HG03060 (cell line): ENCODE measurements at regions not wholly inside any gene's neighbourhood (a gene's known extent, or its start where the extent isn't known, plus 50 kb on each side); places are given as distances from the start of the nearest gene placed in this dataset.
"Not testable (repeated sequence)": the region's sequence is repeated elsewhere in the genome, so short reads cannot be mapped to it uniquely, and the experiment has no call there.

Experiments used
- ATAC-seq: cut with Tn5 transposase; IDR thresholded peaks from one replicate; pipeline ENCODE4 v1.9.1; 2021; ENCODE audit warnings: low read depth, moderate number of reproducible peaks; ENCODE audit not compliant: unreplicated experiment

DNA sequence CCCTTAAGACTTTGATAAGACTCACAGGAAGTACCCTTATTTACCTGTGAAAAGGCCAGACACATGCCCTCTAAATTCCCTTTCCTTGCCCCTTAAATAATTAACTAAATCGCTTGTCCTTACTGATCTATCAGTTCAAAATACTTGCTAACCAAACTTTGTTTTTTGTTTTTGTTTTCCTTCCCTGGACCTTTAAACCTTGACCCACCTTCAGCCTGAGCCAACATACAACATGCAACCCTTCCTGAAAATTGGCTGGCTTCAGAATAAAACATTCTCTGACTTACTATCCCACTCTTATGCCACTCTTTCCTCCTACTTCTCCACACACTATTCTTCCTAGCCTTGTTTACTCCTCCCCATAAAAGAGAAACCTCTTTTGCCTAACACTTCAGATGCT lies 448.1 kb upstream of the TRAM1L1 start:
- ATAC-seq: no peak

DNA sequence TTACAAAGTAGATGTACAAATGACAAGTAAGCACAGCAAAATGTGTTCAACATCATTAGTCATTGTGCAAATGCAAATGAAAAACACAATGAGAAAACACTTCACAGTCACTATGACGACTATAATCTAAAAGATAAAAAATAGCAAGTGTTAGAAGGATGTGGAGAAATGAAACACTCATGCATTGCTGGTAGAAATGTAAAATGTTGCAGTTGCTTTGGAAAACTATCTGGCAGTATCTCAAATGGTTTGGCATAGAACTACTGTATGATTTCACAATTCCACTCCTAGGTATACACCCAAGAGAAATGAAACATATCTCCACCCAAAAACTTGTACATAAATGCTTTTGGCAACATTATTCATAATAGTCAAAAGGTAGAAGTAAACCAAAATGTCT lies 459.7 kb upstream of the TRAM1L1 start:
- no peak for ATAC-seq

DNA sequence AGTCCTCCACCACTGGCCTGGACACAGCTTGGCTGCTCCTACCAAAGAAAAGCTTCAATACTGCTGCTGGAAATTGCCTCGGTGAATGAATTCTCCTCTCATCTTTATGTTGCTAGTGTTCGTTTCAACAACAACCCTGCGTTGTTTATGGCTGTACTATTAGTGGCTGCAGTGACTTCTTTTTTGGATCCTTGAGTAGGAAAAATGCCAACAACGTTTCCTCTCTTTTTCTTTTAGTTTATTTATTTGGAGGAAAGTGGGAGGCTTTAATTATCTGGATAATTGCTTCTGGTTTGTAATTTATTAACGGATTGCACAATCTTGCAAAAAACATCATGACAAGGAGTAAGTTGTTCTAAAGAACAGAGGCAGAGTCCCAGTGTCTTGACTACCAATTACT lies 464.1 kb upstream of the TRAM1L1 start:
- no peak for ATAC-seq

DNA sequence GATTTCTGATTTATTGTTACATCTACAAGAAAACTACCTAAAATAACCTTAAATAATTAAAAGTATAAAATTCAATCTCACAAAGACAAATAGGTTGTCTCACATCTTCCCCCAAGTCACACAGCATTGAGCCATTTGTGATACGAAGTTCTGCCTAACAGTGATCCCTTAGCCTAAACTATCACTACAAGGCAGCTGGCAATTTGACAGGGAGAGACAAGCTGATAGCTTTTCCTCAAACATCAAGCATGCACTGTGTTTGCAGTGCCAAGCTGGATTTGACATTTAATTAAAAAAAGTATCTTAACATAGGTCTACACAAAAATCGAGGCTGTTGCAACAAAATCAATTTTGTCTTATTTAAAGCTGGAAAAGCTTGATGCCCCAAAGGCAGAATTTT lies 464.7 kb upstream of the TRAM1L1 start:
- ATAC-seq: no peak

DNA sequence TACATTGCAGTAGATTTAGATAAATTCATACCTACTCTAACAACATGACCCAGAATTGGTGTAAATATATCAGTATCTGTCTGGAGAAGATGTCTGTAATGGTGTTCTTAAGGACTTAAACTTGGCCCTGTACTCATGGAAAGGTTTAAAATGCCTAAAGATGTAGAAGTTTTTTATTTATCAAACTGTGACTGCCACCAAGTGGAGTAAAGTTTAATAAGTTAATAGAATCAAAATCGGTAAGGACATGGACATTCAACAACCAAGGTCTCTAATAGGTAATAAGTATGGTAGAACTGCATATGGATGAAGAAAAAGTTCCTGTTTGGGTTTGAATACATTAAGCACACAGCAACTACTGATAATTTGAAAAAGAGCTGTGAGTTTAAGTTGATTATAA lies 474.0 kb upstream of the NDST3 start:
- no peak for ATAC-seq

DNA sequence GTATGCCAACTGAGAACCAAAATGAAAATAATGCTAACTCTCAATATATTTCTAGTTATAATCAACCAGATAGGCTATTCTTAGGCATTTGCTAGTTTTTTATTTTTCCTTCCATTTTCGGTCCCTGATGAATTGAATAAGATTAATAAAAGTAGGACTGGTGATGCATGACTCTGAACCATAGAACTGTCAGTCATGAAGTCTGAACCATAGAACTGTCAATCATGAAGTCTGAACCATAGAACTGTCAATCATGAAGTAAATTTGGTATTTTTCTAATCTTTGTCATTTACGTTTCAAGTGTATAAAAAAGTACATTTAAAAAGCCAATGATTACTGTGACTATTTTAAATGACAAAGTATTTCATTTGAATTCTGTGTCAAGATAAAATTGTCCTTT lies 460.2 kb upstream of the NDST3 start:
- no peak for ATAC-seq

DNA sequence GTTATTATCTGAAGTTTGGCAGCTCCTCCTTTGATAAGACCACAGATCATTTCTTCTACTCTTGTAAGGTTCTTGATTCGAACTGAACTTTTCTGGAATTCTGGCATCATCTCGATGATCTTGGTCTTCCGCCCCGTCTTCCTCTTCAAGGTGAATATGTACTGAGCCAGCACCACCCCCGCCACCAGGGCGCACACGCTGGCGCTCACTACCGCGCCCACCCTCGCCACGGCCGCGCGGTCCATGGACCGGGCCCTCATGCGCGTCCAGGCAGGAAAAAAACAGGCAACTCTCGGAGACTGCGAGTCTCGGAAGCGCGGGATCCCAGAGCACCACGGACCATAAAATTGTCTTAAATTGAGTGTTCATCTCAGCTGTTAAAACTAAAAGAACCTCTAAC lies 458.4 kb upstream of the NDST3 start:
- no peak for ATAC-seq

DNA sequence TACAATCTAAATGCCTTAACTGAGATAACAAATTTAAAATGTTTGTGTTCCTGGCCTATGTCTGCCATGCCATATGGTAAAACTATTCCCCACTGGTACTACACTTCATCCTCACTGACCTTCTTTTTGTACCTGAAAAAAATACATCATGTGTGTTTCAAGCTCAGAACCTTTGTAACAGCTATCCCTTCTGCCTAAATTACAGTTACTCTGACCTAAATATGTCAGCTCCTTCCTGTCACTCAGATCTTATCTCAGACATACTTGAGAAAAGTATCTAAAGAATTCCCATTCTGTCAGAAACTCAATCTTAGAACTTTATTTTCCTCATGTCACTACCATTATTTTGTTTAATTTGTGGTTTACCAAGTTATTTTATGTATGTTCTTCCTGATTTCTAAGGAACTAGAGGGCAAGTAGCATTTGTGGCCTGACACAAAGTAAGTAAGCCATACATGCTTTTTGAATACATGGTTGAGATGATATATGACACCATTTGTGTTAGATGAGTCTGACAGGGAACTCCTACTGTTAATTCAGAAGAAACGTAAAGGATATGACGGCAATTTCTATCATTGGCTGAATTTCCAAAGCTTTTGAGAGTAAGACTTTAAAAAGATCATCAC lies 456.5 kb upstream of the NDST3 start:
- ATAC-seq: no peak

DNA sequence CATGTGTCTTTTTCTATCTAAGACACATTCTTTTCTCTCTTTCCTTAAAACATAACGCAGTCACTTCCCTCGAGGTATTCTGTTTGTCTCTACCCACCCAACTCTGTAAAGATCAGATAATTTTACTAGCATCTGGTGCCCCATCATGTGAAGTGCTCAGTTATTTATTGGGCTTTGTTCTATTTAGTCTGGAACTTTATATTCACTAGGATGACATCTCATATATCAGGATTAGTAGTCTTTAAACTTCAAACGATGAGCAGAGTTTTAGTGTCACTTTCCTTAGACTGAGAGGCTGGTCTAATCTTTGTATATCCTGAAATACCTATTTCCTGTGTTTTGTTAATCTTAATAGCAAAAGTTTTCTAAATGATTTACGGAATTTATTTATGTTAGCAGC lies 445.5 kb upstream of the NDST3 start:
- ATAC-seq: no peak

DNA sequence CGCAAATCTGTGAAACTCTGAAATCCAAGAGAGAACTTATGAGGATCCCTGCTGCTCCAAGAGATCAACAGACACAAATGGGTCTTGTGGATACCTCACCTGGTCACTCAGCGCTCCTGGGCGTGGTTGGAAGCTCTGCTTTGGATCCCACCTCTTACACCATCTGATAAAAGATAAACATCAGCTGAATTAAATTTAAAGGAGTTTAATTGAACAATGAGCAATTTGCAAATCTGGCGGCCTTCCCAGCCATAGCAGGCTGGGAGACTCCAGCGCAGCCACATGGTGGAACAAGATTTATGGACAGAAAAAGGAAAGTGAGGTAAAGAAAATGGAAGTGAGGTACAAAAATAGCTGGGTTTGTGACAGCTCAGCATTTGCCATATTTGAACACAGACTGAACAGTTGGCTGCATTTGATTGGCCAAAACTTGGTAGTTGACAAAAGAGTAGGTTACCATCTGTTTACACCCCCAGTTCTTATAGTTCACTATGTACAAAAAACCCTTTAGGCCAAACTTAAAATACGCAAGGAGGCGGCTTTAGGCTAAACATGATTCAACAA lies 437.3 kb upstream of the NDST3 start:
- ATAC-seq: no peak

DNA sequence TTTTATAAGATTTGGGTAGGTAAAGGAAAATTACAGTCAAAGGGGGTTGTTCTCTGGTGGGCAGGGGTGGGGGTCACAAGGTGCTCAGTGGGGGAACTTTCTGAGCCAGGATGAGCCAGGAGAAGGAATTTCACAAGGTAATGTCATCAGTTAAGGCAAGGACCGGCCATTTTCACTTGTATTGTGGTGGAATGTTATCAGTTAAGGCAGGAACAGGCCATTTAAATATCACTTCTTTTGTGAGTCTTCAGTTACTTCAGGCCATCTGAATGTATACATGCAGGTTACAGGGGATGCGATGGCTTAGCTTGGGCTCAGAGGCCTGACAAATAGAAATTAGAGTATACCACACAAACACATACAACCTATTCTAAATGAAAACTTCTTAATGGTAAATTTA lies 434.9 kb upstream of the NDST3 start:
- not testable (repeated sequence) for ATAC-seq

DNA sequence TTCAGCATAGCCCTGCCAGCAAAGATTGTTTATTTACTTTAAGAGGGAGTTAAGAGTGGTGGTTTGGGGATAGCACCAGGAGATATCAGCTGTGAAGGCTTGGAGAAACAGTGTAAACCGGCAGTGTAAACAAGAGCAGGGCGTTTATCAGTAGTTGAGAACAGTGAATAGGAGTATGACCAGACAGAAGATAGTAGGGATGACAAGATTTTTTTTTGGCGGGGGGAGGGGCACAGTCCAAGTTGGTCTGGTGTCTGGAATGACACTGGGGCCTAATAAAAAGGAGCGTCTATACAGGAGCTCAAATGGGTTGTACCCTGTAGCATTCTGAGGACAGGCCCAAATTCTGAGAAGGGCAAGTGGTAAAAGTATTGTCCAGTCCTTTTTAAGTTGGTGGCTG lies 433.4 kb upstream of the NDST3 start:
- not testable (repeated sequence) for ATAC-seq

DNA sequence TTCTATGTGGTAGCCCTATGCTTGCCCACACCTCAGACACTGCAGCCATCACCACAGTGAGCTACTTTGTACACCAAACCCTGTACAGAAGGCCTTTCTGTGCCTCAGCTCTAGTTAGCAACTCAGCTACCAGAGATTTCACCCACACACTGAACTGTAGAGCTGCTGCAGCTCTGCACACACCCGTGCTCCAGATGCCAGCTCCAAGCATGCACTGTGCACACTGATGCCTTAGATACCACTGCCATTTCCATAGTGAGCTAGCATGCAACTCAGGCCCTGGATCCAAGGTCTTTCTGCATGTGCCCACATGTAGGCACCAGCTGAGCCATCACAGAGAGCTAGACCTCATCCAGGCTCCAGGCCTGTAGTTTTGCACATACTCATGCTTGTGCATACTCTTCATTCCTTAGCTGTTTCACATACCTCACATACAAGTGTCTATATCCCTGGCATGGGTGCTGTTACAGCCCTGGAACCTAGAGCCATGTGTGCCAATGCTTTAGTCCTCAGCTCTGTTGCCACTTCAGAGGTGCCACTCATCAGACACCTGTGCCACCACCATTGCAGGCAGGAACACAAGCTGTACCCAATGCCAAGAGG lies 423.5 kb upstream of the NDST3 start:
- no peak for ATAC-seq

DNA sequence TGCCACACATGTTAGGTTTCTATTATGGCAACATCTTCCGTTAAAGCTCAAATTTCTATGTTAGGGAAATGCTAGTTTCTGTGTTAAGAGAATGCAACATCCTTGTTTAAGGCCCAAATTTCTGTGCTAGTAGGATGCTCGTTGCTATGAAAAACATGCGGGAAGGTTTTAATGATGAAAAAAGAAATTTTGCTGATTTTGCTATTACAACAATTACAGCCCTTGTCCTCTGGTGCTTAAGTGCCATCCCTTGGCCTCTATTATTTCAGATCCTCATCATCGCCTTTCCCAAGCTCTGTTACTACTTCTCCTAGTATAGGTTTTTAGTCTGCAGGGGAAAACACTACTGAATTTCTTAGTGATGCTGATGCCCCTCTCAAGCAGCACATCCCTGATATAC lies 412.6 kb upstream of the NDST3 start:
- no peak for ATAC-seq

DNA sequence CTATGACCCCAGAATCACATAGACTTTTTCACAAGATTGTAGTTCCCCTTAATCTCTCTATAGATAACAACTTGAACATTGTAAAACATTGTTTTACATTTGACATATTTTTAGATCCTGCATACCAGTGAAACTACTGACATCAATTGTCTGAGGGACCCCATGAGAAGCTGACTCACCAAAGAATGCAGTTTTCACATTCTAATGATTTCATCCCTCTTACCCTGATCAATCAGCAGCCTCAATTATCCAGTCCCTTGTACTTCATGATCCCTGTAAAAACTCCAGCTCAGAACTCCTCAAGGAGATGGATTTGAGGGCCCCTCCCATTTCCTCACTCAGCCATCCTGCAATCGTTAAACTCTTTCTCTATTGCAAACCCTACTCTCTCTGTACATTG lies 411.0 kb upstream of the NDST3 start:
- ATAC-seq: no peak

DNA sequence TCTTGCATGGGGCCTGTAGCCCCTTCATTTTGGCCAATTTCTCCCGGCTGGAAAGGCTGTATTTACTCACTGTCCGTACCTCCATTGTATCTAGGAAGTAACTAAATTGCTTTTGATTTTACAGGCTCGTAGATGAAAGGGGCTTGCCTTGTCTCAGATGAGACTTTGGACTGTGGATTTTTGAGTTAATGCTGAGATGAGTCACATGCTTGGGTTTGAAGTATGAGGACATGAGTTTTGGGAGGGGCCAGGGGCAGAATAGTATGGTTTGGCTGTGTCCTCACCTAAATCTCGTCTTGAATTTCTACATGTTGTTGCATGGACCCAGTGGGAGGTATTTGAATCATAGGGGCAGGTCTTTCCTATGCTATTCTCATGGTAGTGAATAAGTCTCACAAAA lies 407.6 kb upstream of the NDST3 start:
- no peak for ATAC-seq

DNA sequence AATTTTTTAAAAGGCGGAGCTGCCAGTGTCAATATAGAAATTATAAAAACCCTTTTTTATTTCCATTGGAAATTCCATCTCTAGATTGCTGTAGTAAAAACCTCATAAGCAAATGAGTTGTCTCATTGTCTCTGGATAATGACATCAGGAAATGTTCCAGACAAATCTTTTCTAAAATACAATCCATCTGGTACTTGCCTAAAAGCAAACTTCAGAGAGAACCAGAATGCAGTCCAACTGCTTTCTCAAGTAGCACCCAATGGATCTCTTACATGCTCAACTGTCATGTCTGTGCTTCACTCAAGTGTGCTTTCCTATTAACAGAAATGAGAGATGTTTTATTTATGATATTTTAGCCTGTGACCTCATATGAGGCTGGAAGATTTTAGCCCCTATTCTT lies 399.6 kb upstream of the NDST3 start:
- no peak for ATAC-seq

DNA sequence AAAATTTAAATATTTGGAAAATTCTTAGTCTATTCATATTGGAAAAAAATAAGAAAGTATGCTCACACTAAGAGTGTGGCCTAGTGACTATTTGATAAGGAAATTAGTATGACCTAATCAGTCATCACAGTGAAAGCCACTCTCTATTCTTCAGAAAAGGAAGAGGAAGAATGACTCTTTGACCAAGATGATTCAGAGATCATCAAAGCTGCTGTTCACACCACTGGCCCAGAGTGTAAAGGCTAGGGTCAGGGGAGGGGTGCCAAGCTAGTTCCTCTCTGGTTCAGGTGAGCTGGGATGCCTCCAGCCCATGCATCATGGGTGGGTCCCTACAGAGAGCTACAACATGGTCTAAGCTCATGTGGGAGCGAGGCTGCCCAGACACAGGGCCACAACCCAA lies 396.9 kb upstream of the NDST3 start:
- no peak for ATAC-seq

DNA sequence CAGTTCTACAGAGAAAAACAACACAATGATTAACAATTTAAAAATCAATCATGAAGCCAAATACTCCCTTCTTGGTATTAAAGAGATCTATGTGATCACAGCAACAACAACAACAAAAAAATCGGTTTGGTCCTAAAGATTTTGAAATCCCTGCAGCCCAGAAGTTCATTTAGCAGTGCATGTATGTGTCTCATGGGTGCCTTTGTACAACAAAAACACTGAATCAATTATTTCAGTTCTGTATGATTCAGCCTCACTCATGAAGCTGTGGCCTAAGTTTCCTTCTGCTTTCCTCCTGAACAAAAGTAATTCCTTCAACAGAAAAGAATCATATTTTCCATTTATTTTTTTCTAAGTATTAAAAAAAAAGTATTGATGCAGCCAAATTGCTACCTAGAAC lies 393.4 kb upstream of the NDST3 start:
- ATAC-seq: no peak

DNA sequence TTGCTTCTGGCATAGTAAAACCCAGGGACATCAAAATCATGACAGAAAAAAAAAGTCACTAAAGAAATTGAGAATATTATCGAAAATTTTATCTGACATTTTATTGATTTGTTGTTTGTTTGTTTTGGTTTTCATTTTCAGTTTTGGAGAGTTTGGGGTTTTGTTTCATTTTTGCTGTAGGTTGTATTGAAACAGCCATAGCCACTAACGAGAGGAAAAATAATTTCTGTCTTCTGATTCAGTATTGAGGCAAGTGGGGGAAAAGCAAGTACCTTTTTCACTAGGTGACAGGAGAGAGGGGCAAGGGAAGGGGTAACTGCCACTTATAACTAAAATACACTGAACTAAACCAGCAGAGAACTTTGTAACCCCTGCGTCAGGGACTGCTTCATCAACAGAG lies 392.8 kb upstream of the NDST3 start:
- ATAC-seq: no peak

DNA sequence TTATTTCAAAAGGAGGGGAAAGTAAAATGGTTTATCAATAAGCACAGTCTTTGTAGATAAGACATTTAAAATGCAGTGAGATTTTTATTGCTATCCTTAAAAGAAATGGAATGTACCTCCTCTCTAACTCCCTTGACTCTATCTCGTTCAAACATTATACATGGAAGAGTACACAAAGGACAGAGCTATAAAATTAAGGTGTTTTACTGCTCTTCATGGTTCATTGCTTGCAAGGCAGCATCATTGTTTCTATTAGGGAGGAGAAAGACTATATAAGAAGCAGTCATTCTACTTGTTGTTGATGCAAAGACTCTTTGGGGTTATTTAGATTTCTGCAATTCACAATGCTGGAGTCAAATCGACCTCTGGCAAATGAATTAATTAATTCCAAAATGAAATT lies 380.2 kb upstream of the NDST3 start:
- ATAC-seq: no peak

DNA sequence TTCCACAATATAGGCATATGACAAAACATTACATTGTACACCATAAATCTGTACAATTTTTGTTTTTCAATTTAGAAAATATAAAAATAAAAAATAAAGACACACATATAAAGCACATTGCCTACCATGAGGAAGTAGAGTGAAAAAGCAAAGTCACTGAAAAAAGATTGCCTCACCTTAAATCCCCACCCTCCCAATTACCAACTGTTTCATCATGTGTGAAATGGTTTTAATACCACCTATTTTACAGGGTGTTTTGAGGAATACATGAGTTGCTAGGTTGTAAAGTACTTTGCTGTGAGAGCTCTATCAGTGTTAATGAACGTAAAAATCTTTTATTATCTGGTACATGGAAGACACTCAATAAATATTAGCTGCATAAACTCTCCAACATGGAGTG lies 373.6 kb upstream of the NDST3 start:
- ATAC-seq: no peak
